ENCODE measurements at regions not wholly inside any gene's neighbourhood (a gene's known extent, or its start where the extent isn't known, plus 50 kb on each side); places are given as distances from the start of the nearest gene placed in this dataset.
"Not testable (repeated sequence)": the region's sequence is repeated elsewhere in the genome, so short reads cannot be mapped to it uniquely, and the experiment has no call there.

- TF ChIP-seq EP300 (IDR thresholded peaks at IDR 0.05), result no peak
- TF ChIP-seq POLR2A (IDR thresholded peaks at IDR 0.05), result no peak
- TF ChIP-seq, protein P1, sequence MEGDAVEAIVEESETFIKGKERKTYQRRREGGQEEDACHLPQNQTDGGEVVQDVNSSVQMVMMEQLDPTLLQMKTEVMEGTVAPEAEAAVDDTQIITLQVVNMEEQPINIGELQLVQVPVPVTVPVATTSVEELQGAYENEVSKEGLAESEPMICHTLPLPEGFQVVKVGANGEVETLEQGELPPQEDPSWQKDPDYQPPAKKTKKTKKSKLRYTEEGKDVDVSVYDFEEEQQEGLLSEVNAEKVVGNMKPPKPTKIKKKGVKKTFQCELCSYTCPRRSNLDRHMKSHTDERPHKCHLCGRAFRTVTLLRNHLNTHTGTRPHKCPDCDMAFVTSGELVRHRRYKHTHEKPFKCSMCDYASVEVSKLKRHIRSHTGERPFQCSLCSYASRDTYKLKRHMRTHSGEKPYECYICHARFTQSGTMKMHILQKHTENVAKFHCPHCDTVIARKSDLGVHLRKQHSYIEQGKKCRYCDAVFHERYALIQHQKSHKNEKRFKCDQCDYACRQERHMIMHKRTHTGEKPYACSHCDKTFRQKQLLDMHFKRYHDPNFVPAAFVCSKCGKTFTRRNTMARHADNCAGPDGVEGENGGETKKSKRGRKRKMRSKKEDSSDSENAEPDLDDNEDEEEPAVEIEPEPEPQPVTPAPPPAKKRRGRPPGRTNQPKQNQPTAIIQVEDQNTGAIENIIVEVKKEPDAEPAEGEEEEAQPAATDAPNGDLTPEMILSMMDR (IDR thresholded peaks at IDR 0.05), result no peak
- no peaks in the 10 kb centered on the region for H3K36me3 ChIP-seq
- H3K27me3 ChIP-seq, result peaks cover 0 to 7% of the 10 kb centered on the region in 2 donors
- 87 to 88% methylated on average over 8 of the region's 8 CpGs for WGBS, 2 donors
- DNase-seq (ENCODE audit: low spot score in 2 of 2), result no peak
- no peak overlapping the region for H3K4me3 ChIP-seq
- no peaks in the 10 kb centered on the region for H3K4me1 ChIP-seq
- no peaks in the 10 kb centered on the region for H3K9me3 ChIP-seq
- no peak overlapping the region for H3K27ac ChIP-seq
Measured at GRCh38 chr6:868201-868600, 175.3 kb upstream of the EXOC2 start.

DNA sequence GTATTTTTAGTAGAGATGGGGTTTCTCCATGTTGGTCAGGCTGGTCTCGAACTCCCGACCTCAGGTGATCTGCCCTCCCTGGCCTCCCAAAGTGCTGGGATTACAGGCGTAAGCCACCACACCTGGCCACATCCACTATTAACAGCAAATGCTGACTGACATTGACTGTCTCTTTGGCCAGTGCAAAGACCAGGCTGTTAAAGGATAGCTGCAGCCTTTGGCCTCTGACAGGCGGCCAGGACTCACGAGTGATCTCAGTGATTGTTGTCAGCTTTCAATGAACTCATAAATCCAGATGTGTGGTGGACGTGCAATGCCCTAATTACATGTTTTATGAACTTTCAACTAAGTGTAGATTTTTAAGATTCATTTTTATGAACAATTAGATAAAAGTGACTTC lies 174.4 kb upstream of the EXOC2 start:
- WGBS, 2 donors, result 77 to 85% methylated on average over 6 of the region's 6 CpGs
- Histone ChIP-seq H3K27ac (no peak overlapping the region), H3K4me3 (no peak overlapping the region), H3K9me3 (no peaks in the 10 kb centered on the region), H3K4me1 (no peaks in the 10 kb centered on the region), H3K36me3 (no peaks in the 10 kb centered on the region), H3K27me3 (peaks cover 0 to 7% of the 10 kb centered on the region in 2 donors)
- DNase-seq (ENCODE audit: low spot score in 2 of 2), result no peak
- TF ChIP-seq, protein P1 (IDR thresholded peaks at IDR 0.05), result no peak
- TF ChIP-seq POLR2A (IDR thresholded peaks at IDR 0.05) (no peak), EP300 (IDR thresholded peaks at IDR 0.05) (no peak)

- 77 to 80% methylated on average over 9 of the region's 9 CpGs for WGBS, 2 donors
- TF ChIP-seq, protein P1 (IDR thresholded peaks at IDR 0.05), result no peak
- TF ChIP-seq EP300 (IDR thresholded peaks at IDR 0.05) (no peak), POLR2A (IDR thresholded peaks at IDR 0.05) (no peak)
- no peaks in the 10 kb centered on the region for H3K9me3 ChIP-seq
- no peak for DNase-seq (ENCODE audit: low spot score in 2 of 2)
- no peak overlapping the region for H3K27ac ChIP-seq
- no peaks in the 10 kb centered on the region for H3K4me1 ChIP-seq
- H3K4me3 ChIP-seq, result no peak overlapping the region
- peaks cover 0 to 7% of the 10 kb centered on the region in 2 donors for H3K27me3 ChIP-seq
- H3K36me3 ChIP-seq, result no peaks in the 10 kb centered on the region
Measured at GRCh38 chr6:866316-866715, 173.4 kb upstream of the EXOC2 start.

DNA sequence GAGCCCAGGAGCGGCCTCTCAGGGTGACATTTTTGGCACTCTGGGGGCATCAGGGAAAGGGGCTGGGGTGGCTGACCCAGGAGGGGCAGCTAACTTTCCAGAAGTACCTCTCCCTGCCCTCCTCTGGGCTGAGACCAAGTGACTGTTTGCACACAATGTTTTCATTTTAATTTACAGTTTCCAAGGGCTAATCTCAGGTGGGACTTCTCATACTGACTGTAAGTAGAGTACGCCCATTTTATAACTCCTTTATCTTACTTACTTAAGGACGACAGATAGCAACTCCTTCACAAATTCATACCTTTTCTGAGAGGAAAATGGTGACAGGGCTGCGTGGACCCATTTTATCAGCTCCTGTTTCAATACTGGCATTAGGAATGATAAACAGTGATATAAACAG lies 172.9 kb upstream of the EXOC2 start:
- 85 to 96% methylated on average over 4 of the region's 4 CpGs for WGBS, 2 donors
- TF ChIP-seq, protein P1 (IDR thresholded peaks at IDR 0.05), result no peak
- TF ChIP-seq EP300 (IDR thresholded peaks at IDR 0.05) (no peak), POLR2A (IDR thresholded peaks at IDR 0.05) (no peak)
- no peaks in the 10 kb centered on the region for H3K36me3 ChIP-seq
- peaks cover 0 to 7% of the 10 kb centered on the region in 2 donors for H3K27me3 ChIP-seq
- H3K4me1 ChIP-seq, result no peaks in the 10 kb centered on the region
- no peaks in the 10 kb centered on the region for H3K9me3 ChIP-seq
- no peak overlapping the region for H3K4me3 ChIP-seq
- no peak for DNase-seq (ENCODE audit: low spot score in 2 of 2)
- no peak overlapping the region for H3K27ac ChIP-seq

DNA sequence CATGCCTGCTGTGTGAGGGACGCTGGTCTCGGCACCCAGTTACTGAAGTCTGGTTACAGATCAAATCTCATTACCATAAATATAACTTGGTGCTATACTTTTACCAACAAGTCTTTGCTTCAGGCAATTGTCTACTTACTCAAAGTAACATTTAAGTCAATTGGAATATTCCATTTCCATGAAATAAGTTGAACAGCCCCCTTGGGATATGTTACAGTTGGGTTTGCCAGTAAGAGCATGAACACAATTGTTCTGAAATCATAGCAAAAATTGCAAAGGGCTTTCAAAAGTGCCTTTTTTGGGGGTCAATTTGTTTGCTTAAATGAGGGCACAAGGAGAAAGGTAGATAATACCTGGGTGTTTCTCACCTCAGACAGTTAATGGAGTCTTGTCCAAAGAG lies 170.9 kb upstream of the EXOC2 start:
- TF ChIP-seq, protein P1 (IDR thresholded peaks at IDR 0.05), result no peak
- TF ChIP-seq POLR2A (IDR thresholded peaks at IDR 0.05), result no peak
- TF ChIP-seq EP300 (IDR thresholded peaks at IDR 0.05), result no peak
- no peaks in the 10 kb centered on the region for H3K9me3 ChIP-seq
- no peak overlapping the region for H3K27ac ChIP-seq
- no peak for DNase-seq (ENCODE audit: low spot score in 2 of 2)
- no peaks in the 10 kb centered on the region for H3K4me1 ChIP-seq
- peaks cover 0 to 7% of the 10 kb centered on the region in 2 donors for H3K27me3 ChIP-seq
- no peaks in the 10 kb centered on the region for H3K36me3 ChIP-seq
- WGBS, 2 donors, result 88 to 89% methylated on average over 2 of the region's 2 CpGs
- no peak overlapping the region for H3K4me3 ChIP-seq

GRCh38 chr6:863127-863526 lies 170.2 kb upstream of the EXOC2 start:
- no CpG with 5 or more reads among the region's 5 CpGs for WGBS, 2 donors
- not testable (repeated sequence) for DNase-seq (ENCODE audit: low spot score in 2 of 2); H3K4me3 ChIP-seq; H3K27ac ChIP-seq; H3K36me3 ChIP-seq; H3K4me1 ChIP-seq; H3K27me3 ChIP-seq; H3K9me3 ChIP-seq

Data from tibial nerve (tissue), 4 donors.